ES-I3 (cell line): ENCODE measurements at regions not wholly inside any gene's neighbourhood (a gene's known extent, or its start where the extent isn't known, plus 50 kb on each side); places are given as distances from the start of the nearest gene placed in this dataset.
"Not testable (repeated sequence)": the region's sequence is repeated elsewhere in the genome, so short reads cannot be mapped to it uniquely, and the experiment has no call there.

Experiments used
- H3K36me3 ChIP-seq: 2 replicates; pipeline ENCODE4 v1.6.1; 2013; ENCODE audit warnings: mild to moderate bottlenecking, low read length, control low read depth, moderate library complexity; ENCODE audit not compliant: insufficient read depth
- H3K4me1 ChIP-seq: 2 replicates; pipeline ENCODE4 v1.6.1; 2013; ENCODE audit warnings: mild to moderate bottlenecking, control low read depth, low read length; ENCODE audit not compliant: insufficient read depth
- H3K9ac ChIP-seq: 2 replicates; pipeline ENCODE4 v1.6.1; 2013; ENCODE audit warnings: low read depth, mild to moderate bottlenecking, low read length, moderate library complexity
- H3K9me3 ChIP-seq: 2 replicates; pipeline ENCODE4 v1.6.1; 2013; ENCODE audit warnings: mild to moderate bottlenecking, low read length, moderate library complexity; ENCODE audit not compliant: control insufficient read depth, insufficient read depth

GRCh38 chr6:141398949-141399348 is 733.8 kb upstream of the GJE1 start:
- Histone ChIP-seq H3K9me3 (no peaks in the 10 kb centered on the region), H3K9ac (no peak overlapping the region), H3K4me1 (no peaks in the 10 kb centered on the region), H3K36me3 (no peaks in the 10 kb centered on the region)

DNA sequence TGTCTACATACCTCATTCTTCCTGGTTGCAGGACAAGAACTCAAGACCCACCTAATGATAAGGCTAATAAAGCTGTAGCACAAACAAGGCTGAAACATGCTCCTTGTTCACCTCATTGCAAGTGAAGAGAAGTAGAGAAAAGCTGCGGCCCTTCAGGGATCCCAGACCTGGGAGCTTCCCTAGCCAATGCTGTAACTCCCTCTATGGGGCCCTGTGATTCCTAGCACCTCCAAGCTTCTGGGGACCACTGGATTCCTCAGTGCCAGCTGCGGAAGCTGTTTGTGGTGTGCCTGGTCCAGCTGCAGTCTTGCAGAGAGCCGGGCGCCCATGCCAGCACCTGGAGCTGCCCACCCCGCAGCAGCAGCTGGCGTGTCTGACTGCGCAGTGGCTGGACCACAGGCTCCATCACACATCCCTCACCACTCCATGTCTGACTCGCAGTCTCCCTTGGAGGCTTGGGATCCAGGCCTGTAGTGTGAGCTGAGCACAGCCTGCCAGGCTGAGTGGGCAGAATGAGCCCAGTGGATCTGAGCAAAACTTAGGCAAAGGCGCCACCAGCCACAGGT is 737.2 kb upstream of the GJE1 start:
- no peak overlapping the region for H3K9ac ChIP-seq
- H3K36me3 ChIP-seq, result no peaks in the 10 kb centered on the region
- no peaks in the 10 kb centered on the region for H3K4me1 ChIP-seq
- H3K9me3 ChIP-seq, result 0 out of 2 replicates have a peak, but pooled peaks cover 5% of the 10 kb centered on the region

DNA sequence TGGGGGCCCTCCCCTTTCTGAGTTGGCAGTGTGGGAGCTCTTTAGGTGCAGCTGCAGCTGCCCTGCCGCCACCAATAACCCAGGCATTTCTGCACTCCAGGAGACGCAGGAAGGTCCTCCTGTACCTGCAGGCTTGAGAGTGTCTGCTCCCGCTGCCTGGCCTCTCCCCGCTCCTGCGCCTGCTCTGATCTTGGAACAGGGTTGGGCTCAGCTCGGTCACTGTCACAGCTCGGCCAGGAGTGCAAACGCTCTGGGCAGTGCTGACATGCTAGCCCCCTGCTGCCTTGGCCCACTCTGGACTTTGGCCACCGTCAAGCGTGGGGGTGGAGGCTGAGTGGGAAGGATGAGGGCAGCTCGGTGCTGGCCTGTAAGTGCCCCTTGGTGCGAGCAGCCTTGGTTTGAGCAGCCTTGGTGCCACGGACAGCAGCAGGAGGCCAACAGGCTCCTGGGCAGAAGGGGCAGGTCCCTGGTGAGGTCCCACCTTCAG is 738.1 kb upstream of the GJE1 start:
- Histone ChIP-seq H3K4me1 (no peaks in the 10 kb centered on the region), H3K9me3 (peaks cover 5% of the 10 kb centered on the region; the same call in 1 of the 2 replicates)

GRCh38 chr6:141394125-141394536 is 738.6 kb upstream of the GJE1 start:
- H3K9me3 ChIP-seq, result peaks cover 9% of the 10 kb centered on the region; the same call in 1 of the 2 replicates

More for the DNA sequence above, 738.1 kb upstream of the GJE1 start:
- Histone ChIP-seq H3K9ac (no peak overlapping the region), H3K36me3 (no peaks in the 10 kb centered on the region)

DNA sequence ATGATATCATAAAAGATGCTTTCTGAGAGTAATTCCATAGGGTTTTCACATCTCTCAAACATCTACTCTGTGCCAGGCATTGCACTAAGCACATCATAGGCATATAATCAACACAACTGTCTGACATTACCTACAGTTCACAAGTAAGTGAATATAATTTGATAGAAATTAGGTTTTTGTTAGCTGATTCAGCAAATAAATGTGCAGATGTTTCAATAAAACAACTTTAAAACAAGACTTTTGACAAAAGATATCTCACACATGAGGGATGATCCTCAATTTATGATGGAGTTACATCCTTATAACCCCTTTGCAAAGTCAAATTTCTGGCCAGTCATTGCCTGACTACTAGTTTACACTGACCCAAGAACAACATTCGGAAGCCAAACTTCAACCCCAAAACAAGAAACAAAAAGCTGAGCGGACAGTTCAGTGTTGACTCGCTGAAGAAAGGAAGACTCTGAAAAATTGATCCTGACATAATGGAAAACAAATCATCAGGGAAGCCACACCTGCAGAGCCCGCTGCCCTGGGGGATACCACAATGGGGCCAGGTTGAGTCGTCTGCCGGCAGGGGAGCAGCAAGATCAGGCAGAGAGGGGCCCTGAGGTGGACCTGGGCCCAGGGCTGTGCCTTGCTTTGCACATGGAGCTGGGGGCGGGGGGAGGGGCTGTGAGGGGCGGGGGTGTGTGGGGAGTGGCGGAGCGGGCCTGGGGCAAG is 739.2 kb upstream of the GJE1 start:
- H3K9me3 ChIP-seq, result peaks cover 12% of the 10 kb centered on the region
- 0 out of 2 replicates have a peak, but pooled peaks cover 3% of the 10 kb centered on the region for H3K36me3 ChIP-seq
- H3K4me1 ChIP-seq, result peaks cover 4% of the 10 kb centered on the region; the same call in 1 of the 2 replicates
- H3K9ac ChIP-seq, result no peak overlapping the region

More at GRCh38 chr6:141394125-141394536, 738.6 kb upstream of the GJE1 start:
- H3K4me1 ChIP-seq, result peaks cover under 1% of the 10 kb centered on the region; the same call in 1 of the 2 replicates
- 0 out of 2 replicates have a peak, but pooled peaks cover 3% of the 10 kb centered on the region for H3K36me3 ChIP-seq
- no peak overlapping the region for H3K9ac ChIP-seq

DNA sequence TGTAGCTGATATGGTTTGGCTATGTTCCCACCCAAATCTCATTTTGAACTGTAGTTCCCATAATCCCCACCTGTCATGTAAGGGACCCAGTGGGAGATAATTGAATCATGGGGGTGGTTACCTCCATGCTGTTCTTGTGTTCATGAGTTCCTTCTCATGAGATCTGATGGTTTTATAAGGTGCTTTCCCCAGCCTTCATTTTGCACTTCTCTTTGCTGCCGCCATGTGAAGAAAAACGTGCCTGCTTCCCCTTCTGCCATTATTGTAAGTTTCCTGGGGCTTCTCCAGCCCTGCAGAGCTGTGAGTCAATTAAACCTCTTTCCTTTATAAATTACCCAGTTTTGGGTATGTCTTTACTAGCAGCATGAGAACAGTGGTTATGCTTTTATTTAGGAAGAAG is 741.6 kb upstream of the GJE1 start:
- H3K36me3 ChIP-seq, H3K9ac ChIP-seq, H3K4me1 ChIP-seq: not testable (repeated sequence)
- peaks cover 20% of the 10 kb centered on the region for H3K9me3 ChIP-seq

GRCh38 chr6:141388666-141389065 is 744.1 kb upstream of the GJE1 start:
- Histone ChIP-seq H3K9ac (no peak overlapping the region), H3K9me3 (peaks cover 20% of the 10 kb centered on the region), H3K4me1 (peaks cover 4% of the 10 kb centered on the region; the same call in 1 of the 2 replicates), H3K36me3 (0 out of 2 replicates have a peak, but pooled peaks cover 3% of the 10 kb centered on the region)

- H3K36me3 ChIP-seq, result no peaks in the 10 kb centered on the region
These were observed 762.3 kb upstream of the GJE1 start for GRCh38 chr6:141370438-141370837.

DNA sequence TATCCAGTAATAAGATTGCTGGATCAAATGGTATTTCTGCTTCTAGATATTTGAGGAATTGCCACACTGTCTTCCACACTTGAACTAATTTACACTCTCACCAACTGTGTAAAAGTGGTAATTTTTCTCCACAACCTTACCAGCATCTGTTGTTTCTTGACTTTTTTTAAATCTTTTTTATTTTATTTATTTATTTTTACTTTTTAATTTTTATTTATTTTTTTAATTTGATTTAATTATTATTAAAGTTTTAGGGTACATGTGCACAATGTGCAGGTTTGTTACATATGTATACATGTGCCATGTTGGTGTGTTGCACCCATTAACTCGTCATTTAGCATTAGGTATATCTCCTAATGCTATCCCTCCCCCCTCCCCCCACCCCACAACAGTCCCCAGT is 765.9 kb upstream of the GJE1 start:
- not testable (repeated sequence) for H3K36me3 ChIP-seq, H3K4me1 ChIP-seq, H3K9me3 ChIP-seq, H3K9ac ChIP-seq

More at GRCh38 chr6:141370438-141370837, 762.3 kb upstream of the GJE1 start:
- no peak overlapping the region for H3K9ac ChIP-seq
- H3K9me3 ChIP-seq, result no peaks in the 10 kb centered on the region
- no peaks in the 10 kb centered on the region for H3K4me1 ChIP-seq

- Histone ChIP-seq H3K9ac (no peak overlapping the region), H3K9me3 (no peaks in the 10 kb centered on the region), H3K4me1 (no peaks in the 10 kb centered on the region), H3K36me3 (no peaks in the 10 kb centered on the region)
These were observed 768.0 kb upstream of the GJE1 start for GRCh38 chr6:141364694-141365093.

GRCh38 chr6:141364232-141364631 is 768.5 kb upstream of the GJE1 start:
- Histone ChIP-seq H3K4me1 (no peaks in the 10 kb centered on the region), H3K9me3 (no peaks in the 10 kb centered on the region), H3K9ac (no peak overlapping the region), H3K36me3 (no peaks in the 10 kb centered on the region)

- Histone ChIP-seq H3K36me3 (no peaks in the 10 kb centered on the region), H3K4me1 (no peaks in the 10 kb centered on the region), H3K9me3 (no peaks in the 10 kb centered on the region), H3K9ac (no peak overlapping the region)
These were observed 771.2 kb upstream of the GJE1 start for GRCh38 chr6:141361559-141361958.

DNA sequence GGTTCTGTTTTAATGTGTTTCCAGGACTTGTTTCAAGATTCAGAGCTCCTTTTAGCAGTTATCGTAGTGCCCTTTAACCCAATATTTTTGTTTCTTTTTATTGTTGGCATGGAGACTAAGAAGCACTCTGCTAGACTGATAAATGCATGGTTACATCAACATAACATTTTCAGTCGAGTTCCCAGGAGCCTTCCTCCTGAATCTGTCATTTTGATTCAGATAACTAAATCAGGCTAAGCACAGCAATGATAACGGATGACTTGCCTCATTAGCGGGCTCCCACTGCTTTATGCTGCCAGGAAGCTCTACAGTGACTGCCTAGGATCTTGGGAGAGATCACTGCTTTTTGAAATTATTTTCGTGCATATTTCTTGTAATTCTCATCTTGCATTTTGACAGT is 772.8 kb upstream of the GJE1 start:
- no peaks in the 10 kb centered on the region for H3K36me3 ChIP-seq
- H3K9ac ChIP-seq, result no peak overlapping the region
- H3K9me3 ChIP-seq, result no peaks in the 10 kb centered on the region
- no peaks in the 10 kb centered on the region for H3K4me1 ChIP-seq

- Histone ChIP-seq H3K9me3 (no peaks in the 10 kb centered on the region), H3K36me3 (no peaks in the 10 kb centered on the region), H3K4me1 (no peaks in the 10 kb centered on the region), H3K9ac (no peak overlapping the region)
These were observed 778.4 kb upstream of the GJE1 start for GRCh38 chr6:141354191-141354955.
